Endodermal cell (in vitro differentiated cells): ENCODE measurements at regions not wholly inside any gene's neighbourhood (a gene's known extent, or its start where the extent isn't known, plus 50 kb on each side); places are given as distances from the start of the nearest gene placed in this dataset.

ENCODE experiments used
- DNase-seq: peaks from one replicate; pipeline ENCODE4 v3.0.0-alpha.2; 2017
- H3K27ac ChIP-seq: 2 replicates; pipeline ENCODE4 v1.5.1; 2013; ENCODE audit warnings: mild to moderate bottlenecking, low read depth, low read length, moderate library complexity
- H3K27me3 ChIP-seq: 2 replicates; pipeline ENCODE4 v1.6.1; 2013; ENCODE audit warnings: mild to moderate bottlenecking, low read length, moderate library complexity; ENCODE audit not compliant: insufficient read depth, control insufficient read depth, poor library complexity, severe bottlenecking
- H3K36me3 ChIP-seq: 2 replicates; pipeline ENCODE4 v1.7.0; 2013; ENCODE audit warnings: mild to moderate bottlenecking, low read length, moderate library complexity; ENCODE audit not compliant: control insufficient read depth, insufficient read depth
- H3K4me1 ChIP-seq: one replicate; pipeline ENCODE4 v1.7.0; 2013; ENCODE audit warnings: low read length; ENCODE audit not compliant: control insufficient read depth, insufficient read depth
- H3K4me3 ChIP-seq: 2 replicates; pipeline ENCODE4 v1.5.1; 2013; ENCODE audit warnings: mild to moderate bottlenecking, low read length, moderate library complexity
- H3K9ac ChIP-seq: 2 replicates; pipeline ENCODE4 v1.6.1; 2013; ENCODE audit warnings: mild to moderate bottlenecking, low read length, moderate library complexity; ENCODE audit not compliant: poor library complexity, severe bottlenecking; ENCODE audit errors: extremely low read depth
- H3K9me3 ChIP-seq: 2 replicates; pipeline ENCODE4 v1.6.1; 2013; ENCODE audit warnings: mild to moderate bottlenecking, low read length, moderate library complexity; ENCODE audit not compliant: control insufficient read depth
- H3K27ac Mint-ChIP-seq: 2 replicates; pipeline ENCODE4 v1.8.0; 2020; ENCODE audit warnings: mixed read lengths
- H3K27me3 Mint-ChIP-seq: 2 replicates; pipeline ENCODE4 v1.8.0; 2021; ENCODE audit warnings: mild to moderate bottlenecking, mixed read lengths; ENCODE audit not compliant: insufficient read depth
- H3K36me3 Mint-ChIP-seq: 2 replicates; pipeline ENCODE4 v1.8.0; 2020; ENCODE audit warnings: low read depth, mixed read lengths
- H3K4me1 Mint-ChIP-seq: 2 replicates; pipeline ENCODE4 v1.8.0; 2020; ENCODE audit warnings: mixed read lengths
- H3K4me3 Mint-ChIP-seq: 2 replicates; pipeline ENCODE4 v1.8.0; 2020; ENCODE audit warnings: mild to moderate bottlenecking, moderate library complexity, mixed read lengths
- H3K9me3 Mint-ChIP-seq: 2 replicates; pipeline ENCODE4 v1.8.0; 2020; ENCODE audit warnings: mild to moderate bottlenecking, mixed read lengths
- WGBS, 2 experiments: methylation state at CpG; one replicate each; pipeline versions ENCODE4 v1.1.5 to v1.1.7; 2013; ENCODE audit warnings: missing lambda C conversion rate in 2 of 2, mixed read lengths in 1 of 2; ENCODE audit not compliant: insufficient coverage in 1 of 2, insufficient read length in 1 of 2; 5-methylcytosine and 5-hydroxymethylcytosine counted together
- TF ChIP-seq, protein P1 (sequence below): fragments of 200-600 bp; sonication (generic); conservative IDR thresholded peaks from 2 replicates; pipeline ENCODE4 v1.5.0; 2021; ENCODE audit warnings: antibody characterized with exemption, mild to moderate bottlenecking

- peaks cover 14% of the 10 kb centered on the region for H3K9me3 ChIP-seq
- H3K36me3 ChIP-seq: no peaks in the 10 kb centered on the region
- H3K27ac Mint-ChIP-seq: no peak overlapping the region
- DNase-seq: no peak
- no peaks in the 10 kb centered on the region for H3K4me1 Mint-ChIP-seq
- H3K4me3 Mint-ChIP-seq: no peak overlapping the region
- no peak overlapping the region for H3K4me3 ChIP-seq
- no peaks in the 10 kb centered on the region for H3K27me3 ChIP-seq
- 80 to 87% methylated on average over 1 to 3 of the region's 3 CpGs for WGBS, 2 experiments
- no peaks in the 10 kb centered on the region for H3K36me3 Mint-ChIP-seq
- no peak overlapping the region for H3K9ac ChIP-seq
- H3K4me1 ChIP-seq: peaks cover 6% of the 10 kb centered on the region
- no peaks in the 10 kb centered on the region for H3K27me3 Mint-ChIP-seq
- H3K9me3 Mint-ChIP-seq: no peaks in the 10 kb centered on the region
- TF ChIP-seq, protein P1, sequence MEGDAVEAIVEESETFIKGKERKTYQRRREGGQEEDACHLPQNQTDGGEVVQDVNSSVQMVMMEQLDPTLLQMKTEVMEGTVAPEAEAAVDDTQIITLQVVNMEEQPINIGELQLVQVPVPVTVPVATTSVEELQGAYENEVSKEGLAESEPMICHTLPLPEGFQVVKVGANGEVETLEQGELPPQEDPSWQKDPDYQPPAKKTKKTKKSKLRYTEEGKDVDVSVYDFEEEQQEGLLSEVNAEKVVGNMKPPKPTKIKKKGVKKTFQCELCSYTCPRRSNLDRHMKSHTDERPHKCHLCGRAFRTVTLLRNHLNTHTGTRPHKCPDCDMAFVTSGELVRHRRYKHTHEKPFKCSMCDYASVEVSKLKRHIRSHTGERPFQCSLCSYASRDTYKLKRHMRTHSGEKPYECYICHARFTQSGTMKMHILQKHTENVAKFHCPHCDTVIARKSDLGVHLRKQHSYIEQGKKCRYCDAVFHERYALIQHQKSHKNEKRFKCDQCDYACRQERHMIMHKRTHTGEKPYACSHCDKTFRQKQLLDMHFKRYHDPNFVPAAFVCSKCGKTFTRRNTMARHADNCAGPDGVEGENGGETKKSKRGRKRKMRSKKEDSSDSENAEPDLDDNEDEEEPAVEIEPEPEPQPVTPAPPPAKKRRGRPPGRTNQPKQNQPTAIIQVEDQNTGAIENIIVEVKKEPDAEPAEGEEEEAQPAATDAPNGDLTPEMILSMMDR: no peak
- no peak overlapping the region for H3K27ac ChIP-seq
These were observed 289.8 kb downstream of the RBM43 start for GRCh38 chr2:150971910-150972309.

- WGBS, 2 experiments: 83 to 85% methylated on average over 5 of the region's 5 CpGs
- H3K4me3 Mint-ChIP-seq: no peak overlapping the region
- Histone ChIP-seq H3K9ac (no peak overlapping the region), H3K27ac (no peak overlapping the region), H3K27me3 (no peaks in the 10 kb centered on the region), H3K4me1 (no peaks in the 10 kb centered on the region), H3K36me3 (no peaks in the 10 kb centered on the region), H3K4me3 (no peak overlapping the region), H3K9me3 (peaks cover 17% of the 10 kb centered on the region)
- TF ChIP-seq, protein P1: no peak
- H3K36me3 Mint-ChIP-seq: peaks cover 5% of the 10 kb centered on the region
- H3K27me3 Mint-ChIP-seq: no peaks in the 10 kb centered on the region
- H3K4me1 Mint-ChIP-seq: no peaks in the 10 kb centered on the region
- DNase-seq: no peak
- no peak overlapping the region for H3K27ac Mint-ChIP-seq
- H3K9me3 Mint-ChIP-seq: no peaks in the 10 kb centered on the region
These were observed 298.3 kb downstream of the RBM43 start for GRCh38 chr2:150963336-150963735.

DNA sequence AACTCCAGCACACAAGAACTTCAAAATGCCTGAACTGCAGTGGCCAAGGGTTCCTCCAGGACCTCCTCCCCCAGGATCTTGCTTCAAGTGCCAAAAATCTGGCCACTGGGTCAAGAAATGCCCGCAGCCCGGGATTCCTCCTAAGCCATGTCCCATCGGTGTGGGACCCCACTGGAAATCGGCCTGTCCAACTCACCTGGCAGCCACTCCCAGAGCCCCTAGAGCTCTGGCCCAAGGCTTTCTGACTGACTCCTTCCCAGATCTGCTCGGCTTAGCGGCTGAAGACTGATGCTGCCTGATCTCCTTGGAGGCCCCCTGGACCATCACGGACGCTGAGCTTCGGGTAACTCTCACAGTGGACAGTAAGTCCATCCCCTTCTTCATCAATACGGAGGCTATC lies 306.4 kb downstream of the RBM43 start:
- 83 to 87% methylated on average over 6 to 10 of the region's 10 CpGs for WGBS, 2 experiments
- Mint-ChIP-seq H3K4me3 (no peak overlapping the region), H3K27me3 (no peaks in the 10 kb centered on the region), H3K27ac (no peak overlapping the region), H3K4me1 (no peaks in the 10 kb centered on the region), H3K9me3 (peaks cover 24% of the 10 kb centered on the region), H3K36me3 (peaks cover 10% of the 10 kb centered on the region)
- H3K9ac ChIP-seq: no peak overlapping the region
- no peaks in the 10 kb centered on the region for H3K27me3 ChIP-seq
- H3K4me3 ChIP-seq: no peak overlapping the region
- no peak for DNase-seq
- no peak overlapping the region for H3K27ac ChIP-seq
- no peaks in the 10 kb centered on the region for H3K4me1 ChIP-seq
- TF ChIP-seq, protein P1: no peak
- no peaks in the 10 kb centered on the region for H3K36me3 ChIP-seq
- peaks cover 20% of the 10 kb centered on the region for H3K9me3 ChIP-seq
